Ishikawa (cell line): ENCODE measurements at regions not wholly inside any gene's neighbourhood (a gene's known extent, or its start where the extent isn't known, plus 50 kb on each side); places are given as distances from the start of the nearest gene placed in this dataset.

Experiments used
- CEBPB ChIP-seq: IDR thresholded peaks from 2 replicates; pipeline ENCODE4 v1.6.1; 2012
- CREB1 ChIP-seq: IDR thresholded peaks from 2 replicates; pipeline ENCODE4 v1.6.1; 2012; ENCODE audit warnings: low read depth
- EGR1 ChIP-seq: IDR thresholded peaks from 2 replicates; pipeline ENCODE4 v1.6.1; 2012
- EP300 ChIP-seq: IDR thresholded peaks from 2 replicates; pipeline ENCODE4 v1.6.1; 2012; ENCODE audit warnings: borderline replicate concordance
- FOXM1 ChIP-seq: IDR thresholded peaks from 2 replicates; pipeline ENCODE4 v1.6.1; 2012; ENCODE audit warnings: low read depth, borderline replicate concordance
- NFIC ChIP-seq: IDR thresholded peaks from 2 replicates; pipeline ENCODE4 v1.6.1; 2012
- RAD21 ChIP-seq: IDR thresholded peaks from 2 replicates; pipeline ENCODE4 v1.6.1; 2012; ENCODE audit warnings: low read depth
- REST ChIP-seq: IDR thresholded peaks from 2 replicates; pipeline ENCODE4 v1.6.1; 2012; ENCODE audit warnings: low read depth, mild to moderate bottlenecking
- TAF1 ChIP-seq: IDR thresholded peaks from 2 replicates; pipeline ENCODE4 v1.6.1; 2012; ENCODE audit warnings: low read depth, mild to moderate bottlenecking
- TCF12 ChIP-seq: IDR thresholded peaks from 2 replicates; pipeline ENCODE4 v1.6.1; 2012; ENCODE audit warnings: low read depth
- TEAD4 ChIP-seq: IDR thresholded peaks from 2 replicates; pipeline ENCODE4 v1.6.1; 2012
- USF1 ChIP-seq: IDR thresholded peaks from 2 replicates; pipeline ENCODE4 v1.6.1; 2012
- YY1 ChIP-seq: IDR thresholded peaks from 2 replicates; pipeline ENCODE4 v1.6.1; 2012; ENCODE audit warnings: low read depth
- ZBTB7A ChIP-seq: IDR thresholded peaks from 2 replicates; pipeline ENCODE4 v1.6.1; 2012; ENCODE audit warnings: low read depth
- TF ChIP-seq, protein P1 (sequence below): IDR thresholded peaks from 2 replicates; pipeline ENCODE4 v1.6.1; 2012

DNA sequence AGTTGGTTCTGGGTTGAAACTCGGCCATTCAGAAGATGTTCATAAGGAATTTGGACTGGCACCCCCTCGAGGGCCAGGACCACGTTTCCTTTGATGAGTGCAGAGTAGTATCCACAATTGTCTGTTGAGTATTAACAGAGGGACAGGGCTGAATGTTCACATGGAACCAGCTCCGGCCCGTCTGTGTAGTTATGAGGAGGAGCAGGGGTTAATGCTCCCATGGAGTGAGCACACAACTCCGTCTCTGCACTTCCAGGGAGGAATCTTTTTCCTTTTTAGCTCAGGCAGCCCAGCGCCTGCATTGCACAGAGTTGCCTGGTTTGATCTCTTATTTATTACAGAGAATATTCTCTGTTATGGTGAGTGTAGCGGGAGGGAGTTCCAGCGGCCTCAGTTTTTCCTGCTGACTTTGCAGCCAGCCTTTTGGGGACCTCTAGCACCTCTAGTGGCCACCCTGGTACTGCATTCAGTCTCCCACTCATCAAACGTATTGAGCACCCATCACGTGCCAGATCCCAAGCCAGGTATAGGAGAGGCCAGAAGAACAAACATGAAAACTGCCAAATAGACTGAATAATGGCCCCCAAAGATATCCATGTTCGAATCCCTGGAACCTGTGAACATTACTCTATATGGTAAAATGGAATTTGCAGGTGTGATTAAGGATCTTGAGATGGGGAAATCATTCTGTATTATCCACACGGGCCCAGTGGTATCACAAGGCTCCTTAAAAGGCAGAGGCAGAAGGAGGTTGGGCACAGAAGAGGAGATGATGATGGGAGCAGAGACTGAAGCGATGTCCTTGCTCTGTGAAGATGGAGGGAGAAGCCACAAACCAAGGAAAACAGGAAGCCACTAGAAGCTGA is 167.7 kb upstream of the CSF3R start:
- no peak for TF ChIP-seq FOXM1
- TF ChIP-seq USF1: peak; percentile 83
- no peak for TF ChIP-seq REST
- no peak for TF ChIP-seq TCF12
- peak; percentile 51 for TF ChIP-seq RAD21
- no peak for TF ChIP-seq CREB1
- TF ChIP-seq TAF1: no peak

GRCh38 chr1:36645867-36646266 is 163.2 kb upstream of the CSF3R start:
- TF ChIP-seq, protein P1, sequence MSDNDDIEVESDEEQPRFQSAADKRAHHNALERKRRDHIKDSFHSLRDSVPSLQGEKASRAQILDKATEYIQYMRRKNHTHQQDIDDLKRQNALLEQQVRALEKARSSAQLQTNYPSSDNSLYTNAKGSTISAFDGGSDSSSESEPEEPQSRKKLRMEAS: no peak
- TF ChIP-seq REST (no peak), TCF12 (no peak), TAF1 (no peak), ZBTB7A (no peak), CREB1 (no peak), EGR1 (no peak), RAD21 (no peak), FOXM1 (no peak), NFIC (no peak), YY1 (no peak), USF1 (no peak), EP300 (no peak), CEBPB (no peak), TEAD4 (no peak)

DNA sequence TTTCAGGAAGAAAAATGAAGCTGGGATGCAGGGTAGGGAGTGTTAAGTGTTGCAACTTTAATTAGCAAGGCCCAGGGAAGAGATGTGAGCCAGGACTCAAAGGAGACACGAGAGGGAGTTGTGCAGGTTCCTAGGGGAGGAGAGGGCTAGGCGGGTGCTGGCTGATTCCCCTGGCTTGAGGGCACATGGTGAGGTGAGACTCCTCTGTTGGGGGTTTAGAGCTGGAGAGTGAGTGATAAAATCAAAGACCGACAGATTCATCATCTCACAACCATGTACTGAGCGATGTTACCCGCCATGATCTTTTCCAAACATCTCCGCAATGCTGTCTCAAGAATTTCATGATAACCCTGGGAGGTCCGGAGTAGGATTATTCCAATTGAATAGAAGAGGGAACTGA is 161.8 kb upstream of the CSF3R start:
- TF ChIP-seq TEAD4 (no peak), TAF1 (no peak), TCF12 (no peak)

GRCh38 chr1:36643371-36644270 is 160.9 kb upstream of the CSF3R start:
- no peak for TF ChIP-seq FOXM1
- no peak for TF ChIP-seq TAF1
- no peak for TF ChIP-seq USF1
- TF ChIP-seq, protein P1: no peak
- TF ChIP-seq CEBPB: no peak
- TF ChIP-seq RAD21: no peak
- TF ChIP-seq ZBTB7A: no peak
- TF ChIP-seq TCF12: no peak
- no peak for TF ChIP-seq CREB1
- no peak for TF ChIP-seq TEAD4
- no peak for TF ChIP-seq REST
- TF ChIP-seq YY1: no peak
